ENCODE measurements at regions not wholly inside any gene's neighbourhood (a gene's known extent, or its start where the extent isn't known, plus 50 kb on each side); places are given as distances from the start of the nearest gene placed in this dataset.
A peak's percentile ranks its signal among the peaks of the same experiment; 100 is the strongest.
"Not testable (repeated sequence)": the region's sequence is repeated elsewhere in the genome, so short reads cannot be mapped to it uniquely, and the experiment has no call there.

DNA sequence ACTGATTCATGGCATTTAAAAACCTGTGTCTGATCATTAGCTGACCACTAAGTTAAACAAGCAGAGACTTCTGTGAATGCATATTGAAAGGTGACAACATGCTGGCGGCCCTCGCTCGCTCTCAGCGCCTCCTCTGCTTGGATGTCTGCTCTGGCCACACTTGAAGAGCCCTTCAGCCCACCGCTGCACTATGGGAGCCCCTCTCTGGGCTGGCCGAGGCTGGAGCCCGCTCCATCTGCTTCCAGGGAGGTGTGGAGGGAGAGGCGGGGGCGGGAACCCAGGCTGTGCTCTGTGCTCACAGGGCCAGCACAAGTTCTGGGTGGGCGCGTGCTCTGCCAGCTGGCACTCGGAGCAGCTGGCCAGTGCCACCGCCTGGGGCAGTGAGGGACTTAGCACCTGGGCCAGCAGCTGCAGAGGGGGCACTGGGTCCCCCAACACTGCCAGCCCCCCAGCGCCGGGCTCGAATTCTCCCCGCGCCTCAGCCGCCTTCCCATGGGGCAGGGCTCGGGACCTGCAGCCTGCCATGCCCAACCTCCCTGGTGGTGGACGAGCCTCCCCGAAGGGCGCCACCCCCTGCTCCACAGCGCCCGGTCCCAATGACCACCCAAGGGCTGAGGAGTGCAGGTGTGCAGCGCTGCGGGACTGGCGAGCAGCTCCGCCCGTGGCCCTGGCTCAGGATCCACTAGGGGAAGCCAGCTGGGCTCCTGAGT lies 252.4 kb downstream of the ZIC4 start:
- DNase-seq (ENCODE audit: low spot score) = no peak

- no peak for DNase-seq (ENCODE audit: low spot score)
These were observed 253.9 kb downstream of the ZIC4 start for GRCh38 chr3:147152476-147152875.

DNA sequence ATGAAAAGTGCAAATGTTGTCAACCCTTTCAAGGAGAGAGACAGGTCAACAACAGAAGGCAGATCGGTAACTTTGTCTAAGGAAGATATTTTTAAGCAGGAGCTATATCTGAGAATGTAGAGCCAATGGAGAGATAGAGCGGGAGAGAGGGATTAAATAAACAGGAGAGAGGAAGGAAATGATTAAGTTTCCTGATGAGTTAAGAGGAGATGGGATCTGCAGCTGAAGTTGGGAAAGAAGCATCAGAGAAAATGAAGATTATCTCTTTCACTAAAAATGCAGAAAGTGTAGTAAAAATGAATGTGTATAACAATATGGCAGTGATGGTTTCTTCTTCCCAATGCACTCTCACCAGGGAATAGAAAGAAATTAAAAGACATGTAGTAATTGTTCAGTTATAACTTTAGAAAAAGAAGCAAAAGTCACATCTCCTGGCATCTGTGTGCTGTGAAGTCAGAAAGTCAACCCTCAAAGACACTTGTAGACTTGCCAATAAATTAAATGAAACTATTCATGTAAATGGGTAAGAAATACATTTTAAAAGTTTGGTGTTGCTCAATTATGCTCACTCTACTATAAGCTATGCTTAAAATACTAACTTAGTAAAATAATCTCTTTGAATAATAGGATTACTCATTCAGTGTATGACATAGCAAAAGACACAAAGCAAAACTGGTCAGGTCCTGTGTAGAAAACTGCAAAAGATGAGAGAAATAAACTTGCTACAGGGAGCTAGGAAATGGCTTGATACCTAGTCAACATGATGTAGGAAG lies 264.6 kb downstream of the ZIC4 start:
- DNase-seq (ENCODE audit: low spot score) = no peak

DNA sequence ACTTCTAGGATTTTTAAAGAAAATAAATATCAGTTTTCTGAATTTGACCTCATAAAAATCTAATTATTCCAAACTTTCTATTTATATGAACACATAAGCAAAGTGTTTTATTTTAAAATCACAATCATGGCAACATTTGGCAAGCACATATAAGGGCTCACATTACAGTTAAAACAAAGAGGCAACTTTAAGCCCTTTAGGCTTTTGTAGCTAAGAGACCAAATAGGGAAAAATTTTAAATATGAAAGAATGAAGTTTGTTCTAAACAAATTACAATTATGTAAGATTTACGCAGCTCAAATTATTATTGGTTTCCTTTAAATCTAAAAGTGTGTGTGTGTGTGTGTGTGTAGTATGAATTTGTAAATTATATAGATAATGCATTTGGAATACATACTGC lies 267.0 kb downstream of the ZIC4 start:
- no peak for DNase-seq (ENCODE audit: low spot score)

DNA sequence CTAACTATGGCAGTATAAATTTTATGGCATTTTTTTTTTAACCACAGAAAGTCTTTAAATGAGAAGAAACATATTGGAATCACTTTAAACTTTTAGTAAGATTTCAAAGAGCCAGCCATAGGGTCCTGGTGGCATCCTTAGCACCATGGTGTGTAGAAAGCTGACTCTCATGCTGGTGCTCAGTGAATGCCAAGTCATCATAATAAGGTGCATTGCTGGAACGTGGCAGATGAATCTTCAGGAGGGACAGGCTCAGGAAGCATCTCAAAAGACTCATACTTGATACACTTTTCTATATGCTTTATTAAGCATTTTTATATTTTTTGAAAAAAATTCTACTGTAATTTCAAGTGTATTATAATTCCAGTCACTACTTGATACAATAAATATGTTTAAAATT lies 274.2 kb downstream of the ZIC4 start:
- no peak for DNase-seq (ENCODE audit: low spot score)

- DNase-seq (ENCODE audit: low spot score) = no peak
These were observed 275.9 kb downstream of the ZIC4 start for GRCh38 chr3:147130461-147130860.

- no peak for DNase-seq (ENCODE audit: low spot score)
These were observed 276.7 kb downstream of the ZIC4 start for GRCh38 chr3:147129665-147130064.

- DNase-seq (ENCODE audit: low spot score) = no peak
These were observed 284.0 kb downstream of the ZIC4 start for GRCh38 chr3:147122350-147122749.

- DNase-seq (ENCODE audit: low spot score) = peak; percentile 37
These were observed 286.4 kb downstream of the ZIC4 start for GRCh38 chr3:147119989-147120388.

- DNase-seq (ENCODE audit: low spot score) = no peak
These were observed 287.0 kb downstream of the ZIC4 start for GRCh38 chr3:147119346-147119745.

DNA sequence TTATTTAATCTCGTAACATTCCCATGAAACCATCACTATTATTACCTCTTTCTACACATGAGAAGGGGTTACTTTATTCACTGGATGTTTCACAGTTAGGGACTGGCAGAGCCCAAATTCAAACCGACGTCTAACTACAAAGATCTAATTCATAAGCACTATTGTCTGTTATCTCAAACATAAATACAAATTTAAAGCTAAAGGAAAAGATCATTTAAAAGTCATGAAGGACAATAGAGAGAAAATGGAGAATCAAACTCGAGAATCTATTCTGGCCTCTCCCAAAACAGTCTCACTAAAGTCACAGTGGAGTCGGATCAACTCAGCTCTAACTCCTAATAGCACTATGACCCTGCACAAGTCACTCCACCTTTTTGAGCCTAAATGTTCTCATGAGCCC lies 287.7 kb downstream of the ZIC4 start:
- no peak for DNase-seq (ENCODE audit: low spot score)

GRCh38 chr3:147117631-147118030 lies 288.7 kb downstream of the ZIC4 start:
- DNase-seq (ENCODE audit: low spot score) = no peak

- no peak for DNase-seq (ENCODE audit: low spot score)
These were observed 292.9 kb downstream of the ZIC4 start for GRCh38 chr3:147113293-147114044.

DNA sequence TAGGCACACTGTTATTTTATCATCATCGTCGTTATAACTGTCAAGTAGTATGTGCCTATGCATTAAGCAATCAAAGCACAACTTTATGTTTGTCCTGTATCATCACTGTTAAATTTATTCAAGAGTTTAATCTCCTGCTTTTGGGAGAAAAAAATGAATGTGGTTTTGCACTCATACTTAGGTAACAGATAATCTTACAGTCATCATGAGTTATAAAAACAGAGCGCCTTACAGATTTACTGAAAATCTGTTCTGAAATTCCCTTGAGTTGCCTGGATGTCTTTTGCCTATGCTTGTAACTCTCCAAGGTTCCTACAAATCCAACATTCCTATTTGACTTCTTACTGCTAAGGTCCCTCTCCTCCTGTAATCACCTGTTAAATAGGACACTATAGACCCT lies 307.3 kb downstream of the ZIC4 start:
- DNase-seq (ENCODE audit: low spot score) = no peak

DNA sequence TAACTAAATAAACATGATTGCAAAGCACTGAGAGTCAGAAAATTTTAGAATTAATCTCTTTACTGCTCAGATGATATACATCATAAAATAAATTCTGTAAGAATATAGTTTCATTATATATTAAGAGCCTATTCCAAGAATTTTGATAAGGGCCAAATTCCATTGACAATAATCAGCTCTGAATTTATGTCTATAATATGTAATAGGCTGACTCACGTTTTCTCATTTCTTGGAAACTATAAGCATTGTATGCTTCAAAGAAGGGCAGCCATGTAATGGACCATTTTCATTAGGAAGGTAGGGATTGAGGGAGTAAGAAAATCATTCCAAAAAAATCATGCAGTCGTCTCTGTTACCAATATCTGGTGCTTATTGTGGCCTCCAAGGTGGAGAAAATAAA lies 315.9 kb downstream of the ZIC4 start:
- DNase-seq (ENCODE audit: low spot score) = no peak

- no peak for DNase-seq (ENCODE audit: low spot score)
These were observed 317.1 kb downstream of the ZIC4 start for GRCh38 chr3:147089286-147089685.

DNA sequence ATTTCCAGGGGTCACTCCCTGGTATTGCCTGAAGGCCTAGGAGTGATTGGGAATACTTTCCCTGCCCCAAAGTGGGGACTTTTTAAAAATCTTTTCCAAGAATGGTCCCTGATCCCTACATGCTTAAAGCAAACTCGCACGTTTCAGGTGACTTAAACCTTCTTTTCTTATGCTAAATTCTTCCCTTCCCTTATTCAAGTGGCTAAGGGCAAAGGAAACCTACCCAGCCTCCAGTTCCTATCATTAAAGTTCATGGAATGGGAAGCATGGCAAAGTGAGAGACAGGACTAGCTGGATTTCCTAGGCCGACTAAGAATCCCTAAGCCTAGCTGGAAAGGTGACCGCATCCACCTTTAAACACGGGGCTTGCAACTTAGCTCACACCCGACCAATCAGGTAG lies 346.8 kb downstream of the ZIC4 start:
- not testable (repeated sequence) for DNase-seq (ENCODE audit: low spot score)

DNA sequence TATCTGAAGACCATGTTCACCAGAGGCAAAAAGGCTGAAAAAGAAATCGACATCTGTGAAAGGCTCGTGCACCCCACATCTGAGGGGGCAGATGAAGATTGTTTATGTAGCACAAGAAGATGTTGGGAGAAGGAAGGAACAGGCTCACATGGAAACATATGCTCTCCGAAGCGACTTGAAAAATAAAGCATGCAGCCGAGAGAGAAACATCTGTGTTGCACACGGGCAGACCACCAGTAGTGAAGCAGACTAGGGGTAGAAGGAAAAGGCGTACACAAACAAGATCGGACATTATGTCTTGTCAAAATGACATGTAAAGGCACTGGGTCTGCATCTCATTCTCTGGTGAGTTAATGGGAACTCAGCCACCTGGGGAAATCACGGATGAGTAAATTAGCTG lies 356.5 kb downstream of the ZIC4 start:
- no peak for DNase-seq (ENCODE audit: low spot score)

DNA sequence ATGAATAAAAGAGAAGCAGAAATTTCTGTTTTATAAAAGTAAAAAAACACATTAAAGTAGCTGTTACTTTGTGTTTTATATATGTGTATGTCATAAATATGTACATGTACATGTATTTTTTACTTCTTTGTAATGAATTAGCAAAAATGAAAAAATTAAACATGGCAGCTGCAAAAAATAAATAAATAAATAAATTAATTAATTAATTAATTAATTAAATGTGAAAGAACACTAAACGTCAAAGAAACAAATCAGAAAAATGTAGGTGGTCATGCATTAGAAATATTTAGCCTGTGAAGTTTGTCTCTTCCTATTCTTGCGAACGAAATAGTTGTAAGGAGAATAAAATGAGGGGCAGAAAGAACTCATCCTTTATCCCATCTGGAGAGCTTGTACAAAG lies 357.0 kb downstream of the ZIC4 start:
- no peak for DNase-seq (ENCODE audit: low spot score)

GRCh38 chr3:147046916-147047315 lies 359.4 kb downstream of the ZIC4 start:
- DNase-seq (ENCODE audit: low spot score) = peak; percentile 2

GRCh38 chr3:147038481-147038880 lies 367.9 kb downstream of the ZIC4 start:
- DNase-seq (ENCODE audit: low spot score) = no peak

GRCh38 chr3:147034359-147034758 lies 372.0 kb downstream of the ZIC4 start:
- no peak for DNase-seq (ENCODE audit: low spot score)

GRCh38 chr3:147030274-147030673 lies 376.1 kb downstream of the ZIC4 start:
- DNase-seq (ENCODE audit: low spot score) = no peak

Data from pons (tissue), 1 donor.